Natural killer cell (primary cell): ENCODE measurements at regions not wholly inside any gene's neighbourhood (a gene's known extent, or its start where the extent isn't known, plus 50 kb on each side); places are given as distances from the start of the nearest gene placed in this dataset.

Experiments used
- ATAC-seq, 3 donors: fragments of 150-1000 bp in 2 of 3; fragments of 200-7000 bp in 1 of 3; cut with Tn5 transposase; 1 replicate in 1 of 3; 2 replicates in 2 of 3; pipeline ENCODE4 v1.10.0; 2021; ENCODE audit warnings: mild to moderate bottlenecking in 2 of 3, moderate library complexity in 2 of 3
- DNase-seq, 2 donors: peaks; one replicate each; pipeline versions ENCODE4 v3.0.0 to v3.0.0-alpha.2; 2013 to 2021; ENCODE audit warnings: mixed read lengths in 1 of 2
- H3K27ac ChIP-seq: one replicate; pipeline ENCODE4 v1.5.1; 2013; ENCODE audit warnings: mild to moderate bottlenecking, low read length
- H3K27me3 ChIP-seq: one replicate; pipeline ENCODE4 v1.6.1; 2013; ENCODE audit warnings: low read length; ENCODE audit not compliant: control insufficient read depth, insufficient read depth
- H3K36me3 ChIP-seq: one replicate; pipeline ENCODE4 v1.6.1; 2013; ENCODE audit warnings: low read length; ENCODE audit not compliant: control insufficient read depth, insufficient read depth
- H3K4me1 ChIP-seq: one replicate; pipeline ENCODE4 v1.6.1; 2013; ENCODE audit warnings: low read length; ENCODE audit not compliant: control insufficient read depth, insufficient read depth
- H3K4me3 ChIP-seq: one replicate; pipeline ENCODE4 v1.5.1; 2013; ENCODE audit warnings: low read length
- H3K9me3 ChIP-seq: one replicate; pipeline ENCODE4 v1.6.1; 2013; ENCODE audit warnings: low read length; ENCODE audit not compliant: control insufficient read depth, insufficient read depth
- H3K27ac Mint-ChIP-seq, 2 donors: one replicate each; pipeline ENCODE4 v1.8.0; 2022; ENCODE audit warnings: mild to moderate bottlenecking in 2 of 2, mixed read lengths in 2 of 2, moderate library complexity in 1 of 2
- H3K27me3 Mint-ChIP-seq, 2 donors: one replicate each; pipeline ENCODE4 v1.8.0; 2022; ENCODE audit warnings: low read depth in 2 of 2, mixed read lengths in 2 of 2
- H3K36me3 Mint-ChIP-seq: one replicate; pipeline ENCODE4 v1.8.0; 2022; ENCODE audit warnings: mixed read lengths
- H3K4me1 Mint-ChIP-seq, 2 donors: one replicate each; pipeline ENCODE4 v1.8.0; 2022; ENCODE audit warnings: mixed read lengths in 2 of 2
- H3K4me3 Mint-ChIP-seq: one replicate; pipeline ENCODE4 v1.8.0; 2022; ENCODE audit warnings: mild to moderate bottlenecking, moderate library complexity, mixed read lengths
- H3K9me3 Mint-ChIP-seq, 2 donors: one replicate each; pipeline ENCODE4 v1.8.0; 2022; ENCODE audit warnings: mixed read lengths in 2 of 2
- CTCF ChIP-seq: fragments of 200-600 bp; IDR thresholded peaks from one replicate; pipeline ENCODE4 v1.8.0; 2022; ENCODE audit warnings: antibody characterized with exemption
- WGBS: methylation state at CpG from one replicate; pipeline ENCODE4 v1.1.7; 2013; ENCODE audit warnings: missing lambda C conversion rate; ENCODE audit not compliant: insufficient coverage; 5-methylcytosine and 5-hydroxymethylcytosine counted together
- intact Hi-C: fragments of 100-400 bp; cut with micrococcal nuclease; formaldehyde crosslinking; loops from one replicate; pipeline ENCODE4 v1.14.2; 2022

- TF ChIP-seq CTCF = peak; percentile 97
- Mint-ChIP-seq H3K4me3 (no peak overlapping the region), H3K27me3 (peaks cover 3 to 8% of the 10 kb centered on the region in 2 donors), H3K27ac (no peak overlapping the region), H3K4me1 (no peaks in the 10 kb centered on the region), H3K36me3 (no peaks in the 10 kb centered on the region), H3K9me3 (no peaks in the 10 kb centered on the region)
- ATAC-seq (peak in 1 of 3 donors; percentile 55), DNase-seq (peak; percentile 46 to 78)
- Histone ChIP-seq H3K36me3 (no peaks in the 10 kb centered on the region), H3K27me3 (no peaks in the 10 kb centered on the region), H3K9me3 (no peaks in the 10 kb centered on the region), H3K4me3 (no peak overlapping the region), H3K4me1 (no peaks in the 10 kb centered on the region), H3K27ac (no peak overlapping the region)
- WGBS = 8% methylated on average over 4 of the region's 4 CpGs
- intact Hi-C loops = loop anchor here (1.0 to 10.0 kb wide), 4 partner anchors 156 to 547 kb away; no protein-coding TSS in a partner anchor
Measured at GRCh38 chr15:79184465-79184892, 93.9 kb upstream of the RASGRF1 start.

GRCh38 chr15:79180318-79180717 is 89.7 kb upstream of the RASGRF1 start:
- Mint-ChIP-seq H3K27me3 (peaks cover 3 to 18% of the 10 kb centered on the region in 2 donors), H3K36me3 (no peaks in the 10 kb centered on the region), H3K4me3 (no peak overlapping the region), H3K27ac (no peak overlapping the region), H3K4me1 (no peaks in the 10 kb centered on the region), H3K9me3 (no peaks in the 10 kb centered on the region)
- H3K4me1 ChIP-seq = no peaks in the 10 kb centered on the region
- no peaks in the 10 kb centered on the region for H3K9me3 ChIP-seq
- H3K27me3 ChIP-seq = no peaks in the 10 kb centered on the region
- no peak for TF ChIP-seq CTCF
- no peaks in the 10 kb centered on the region for H3K36me3 ChIP-seq
- no peak for DNase-seq
- H3K4me3 ChIP-seq = no peak overlapping the region
- WGBS = 91% methylated on average over 4 of the region's 5 CpGs
- ATAC-seq = no peak
- H3K27ac ChIP-seq = no peak overlapping the region
- intact Hi-C loops = loop anchor here (5.0 to 10.0 kb wide), 3 partner anchors 326 to 543 kb away; no protein-coding TSS in a partner anchor

- H3K4me1 ChIP-seq = no peaks in the 10 kb centered on the region
- no peaks in the 10 kb centered on the region for H3K9me3 ChIP-seq
- Mint-ChIP-seq H3K27me3 (peaks cover 7 to 20% of the 10 kb centered on the region in 2 donors), H3K27ac (no peak overlapping the region), H3K4me1 (no peaks in the 10 kb centered on the region), H3K4me3 (no peak overlapping the region), H3K36me3 (no peaks in the 10 kb centered on the region), H3K9me3 (no peaks in the 10 kb centered on the region)
- no peak overlapping the region for H3K27ac ChIP-seq
- DNase-seq = no peak
- ATAC-seq = no peak
- H3K4me3 ChIP-seq = no peak overlapping the region
- intact Hi-C loops = no loop called here
- TF ChIP-seq CTCF = no peak
- no peaks in the 10 kb centered on the region for H3K27me3 ChIP-seq
- WGBS = 90% methylated on average over 5 of the region's 5 CpGs
- H3K36me3 ChIP-seq = no peaks in the 10 kb centered on the region
Measured at GRCh38 chr15:79179597-79179996, 89.0 kb upstream of the RASGRF1 start.

GRCh38 chr15:79179108-79179561 is 88.6 kb upstream of the RASGRF1 start:
- TF ChIP-seq CTCF = no peak
- no peaks in the 10 kb centered on the region for H3K4me1 ChIP-seq
- H3K9me3 ChIP-seq = no peaks in the 10 kb centered on the region
- no peak overlapping the region for H3K4me3 Mint-ChIP-seq
- H3K4me3 ChIP-seq = no peak overlapping the region
- no peak overlapping the region for H3K27ac Mint-ChIP-seq
- 89% methylated on average over 13 of the region's 14 CpGs for WGBS
- no peak for DNase-seq
- no peaks in the 10 kb centered on the region for H3K27me3 ChIP-seq
- peaks cover 7 to 20% of the 10 kb centered on the region in 2 donors for H3K27me3 Mint-ChIP-seq
- H3K36me3 Mint-ChIP-seq = no peaks in the 10 kb centered on the region
- no peak for ATAC-seq
- intact Hi-C loops = no loop called here
- no peaks in the 10 kb centered on the region for H3K4me1 Mint-ChIP-seq
- no peak overlapping the region for H3K27ac ChIP-seq
- H3K36me3 ChIP-seq = no peaks in the 10 kb centered on the region
- no peaks in the 10 kb centered on the region for H3K9me3 Mint-ChIP-seq
